ENCODE measurements at regions not wholly inside any gene's neighbourhood (a gene's known extent, or its start where the extent isn't known, plus 50 kb on each side); places are given as distances from the start of the nearest gene placed in this dataset.
A peak's percentile ranks its signal among the peaks of the same experiment; 100 is the strongest.

- H3K79me1 ChIP-seq (ENCODE audit: low read depth, low read length): no peaks in the 10 kb centered on the region
- H3K36me3 ChIP-seq (ENCODE audit: control insufficient read depth in 2 of 4, insufficient read depth in 4 of 4, low read length in 3 of 4): no peaks in the 10 kb centered on the region
- no peak overlapping the region for H3K23ac ChIP-seq (ENCODE audit: insufficient read length)
- no peak overlapping the region for H2BK12ac ChIP-seq (ENCODE audit: low read depth, low read length)
- no peak overlapping the region for H3K4me2 ChIP-seq (ENCODE audit: insufficient read depth in 1 of 2, low read depth in 2 of 2, low read length in 2 of 2)
- no peak overlapping the region for H4K8ac ChIP-seq (ENCODE audit: extremely low read depth, insufficient read depth, low read length)
- no peak overlapping the region for H2AK5ac ChIP-seq (ENCODE audit: low read depth, low read length)
- peak overlapping the region; percentile 35; the same call in 1 of the 2 replicates for H2AFZ ChIP-seq (ENCODE audit: low read length)
- H2BK120ac ChIP-seq (replicated peaks; ENCODE audit: low read depth, low read length): no peak overlapping the region
- no peaks in the 10 kb centered on the region for H4K20me1 ChIP-seq (replicated peaks in 1 of 2; ENCODE audit: control insufficient read depth in 1 of 2, insufficient read depth in 2 of 2, low read length in 2 of 2)
- peaks cover 0 to 3% (median 0%) of the 10 kb centered on the region in 4 experiments; a peak in 1 of 7 replicates for H3K4me1 ChIP-seq (replicated peaks in 1 of 4; ENCODE audit: control insufficient read depth in 3 of 4, insufficient read depth in 4 of 4, low read length in 3 of 4)
- FAIRE-seq: no peak
- no peak overlapping the region for H4K91ac ChIP-seq (replicated peaks; ENCODE audit: insufficient read length, low read length)
- no peak overlapping the region for H2BK5ac ChIP-seq (ENCODE audit: low read depth, low read length)
- H3K9me3 ChIP-seq (ENCODE audit: insufficient read depth in 2 of 2, low read depth in 1 of 2, low read length in 1 of 2): no peaks in the 10 kb centered on the region
- CTCF ChIA-PET (ENCODE audit: partially characterized antibody): interaction anchor here (0.9 to 1.5 kb wide), 3 partner anchors 11 to 57 kb away, joined by 3 to 4 read pairs (median 3); no protein-coding TSS in a partner anchor
- H3K56ac ChIP-seq (replicated peaks; ENCODE audit: insufficient read length, low read depth, low read length): no peak overlapping the region
- no peak overlapping the region for H3K18ac ChIP-seq (ENCODE audit: extremely low read depth, low read length)
- no peak for TF ChIP-seq KDM5A (IDR thresholded peaks at IDR 0.05; ENCODE audit: low read length)
- no peak for TF ChIP-seq SIN3A (conservative IDR thresholded peaks at IDR 0.05 in 1 of 2, IDR thresholded peaks at IDR 0.05 in 1 of 2; ENCODE audit: low read depth in 1 of 2, low read length in 2 of 2)
- no peak for TF ChIP-seq CBX8 (IDR thresholded peaks at IDR 0.05; ENCODE audit: borderline replicate concordance, low read depth, low read length)
- no peak for TF ChIP-seq HDAC2 (IDR thresholded peaks at IDR 0.05; ENCODE audit: borderline replicate concordance in 1 of 2, low read depth in 2 of 2, low read length in 2 of 2)
- no peak for TF ChIP-seq ATF3 (IDR thresholded peaks at IDR 0.05; ENCODE audit: insufficient read depth, low read depth, low read length)
- no peak for TF ChIP-seq GTF2F1 (IDR thresholded peaks at IDR 0.05; ENCODE audit: borderline replicate concordance, low read depth, low read length)
- TF ChIP-seq TCF12 (IDR thresholded peaks at IDR 0.05; ENCODE audit: low read depth, low read length): no peak
- TF ChIP-seq SIX5 (IDR thresholded peaks at IDR 0.05; ENCODE audit: low read depth, low read length): no peak
- no peak for TF ChIP-seq MAX (IDR thresholded peaks at IDR 0.05)
- no peak for TF ChIP-seq SIRT6 (IDR thresholded peaks at IDR 0.05; ENCODE audit: low read length)
- no peak for TF ChIP-seq RBBP5 (IDR thresholded peaks at IDR 0.05; ENCODE audit: borderline replicate concordance, low read depth, low read length)
- no peak for TF ChIP-seq ASH2L (IDR thresholded peaks at IDR 0.05; ENCODE audit: low read length)
- TF ChIP-seq BCL11A (IDR thresholded peaks at IDR 0.05; ENCODE audit: low read depth in 2 of 2, low read length in 2 of 2): no peak
- TF ChIP-seq TAF1 (IDR thresholded peaks at IDR 0.05; ENCODE audit: low read depth, low read length): no peak
- H2BK20ac ChIP-seq (ENCODE audit: low read length): no peak overlapping the region
- no peak overlapping the region for H3K14ac ChIP-seq (ENCODE audit: insufficient read length)
- H3K4me3 ChIP-seq (ENCODE audit: extremely low read depth in 1 of 4, insufficient read depth in 2 of 4, low read depth in 3 of 4, low read length in 4 of 4): no peak overlapping the region
- H3K23me2 ChIP-seq (ENCODE audit: low read depth, low read length): peaks cover 2% of the 10 kb centered on the region; the same call in 1 of the 2 replicates
- POLR2A ChIA-PET (ENCODE audit: partially characterized antibody): no interaction called here
- no peaks in the 10 kb centered on the region for H3K27me3 ChIP-seq (replicated peaks in 1 of 4; ENCODE audit: control insufficient read depth in 3 of 4, extremely low read depth in 1 of 4, insufficient read depth in 3 of 4, low read length in 3 of 4)
- H3K4ac ChIP-seq (replicated peaks; ENCODE audit: insufficient read length, low read depth, low read length): no peak overlapping the region
- 91% methylated on average over 2 of the region's 2 CpGs; no CpG with 5 or more reads in 1 of the 2 experiments for WGBS, 2 experiments (ENCODE audit: extremely low coverage in 1 of 2, insufficient coverage in 1 of 2, insufficient read length in 1 of 2, insufficient replicate concordance in 2 of 2, low coverage in 1 of 2, low lambda C conversion rate in 2 of 2, missing lambda C conversion rate in 1 of 2)
- no peak overlapping the region for H3K9ac ChIP-seq (replicated peaks in 1 of 4; ENCODE audit: extremely low read depth in 1 of 4, low read depth in 3 of 4, low read length in 3 of 4)
- no peak overlapping the region for H3K27ac ChIP-seq (ENCODE audit: low read depth, low read length)
- no peak for DNase-seq (ENCODE audit: low read depth in 1 of 2, low spot score in 2 of 2)
- no peak overlapping the region for H4K5ac ChIP-seq (ENCODE audit: insufficient read length, low read depth, low read length)
- H2BK15ac ChIP-seq (ENCODE audit: low read length): no peak overlapping the region
- no peaks in the 10 kb centered on the region for H3K79me2 ChIP-seq (ENCODE audit: control insufficient read depth in 1 of 2, insufficient read depth in 2 of 2, low read length in 2 of 2)
Observed at GRCh38 chr11:86161837-86162236, 82.7 kb upstream of the EED start.
